H1 (cell line): ENCODE measurements at regions not wholly inside any gene's neighbourhood (a gene's known extent, or its start where the extent isn't known, plus 50 kb on each side); places are given as distances from the start of the nearest gene placed in this dataset.

ENCODE experiments used
- ASH2L ChIP-seq: fragments of 200-600, 300-600 bp; sonication (generic); IDR thresholded peaks from one replicate; pipeline ENCODE4 v1.7.1; 2017; ENCODE audit warnings: low read length
- CHD2 ChIP-seq: IDR thresholded peaks from 2 replicates; pipeline ENCODE4 v1.6.1; 2012; ENCODE audit warnings: low read length, improper control_type of control experiment
- TEAD4 ChIP-seq: IDR thresholded peaks from 2 replicates; pipeline ENCODE4 v1.6.1; 2012; ENCODE audit warnings: low read depth, low read length, inconsistent platforms, mixed read lengths
- TF ChIP-seq, protein P1 (sequence below): fragments of 300-600 bp; sonication (generic); IDR thresholded peaks from 2 replicates; pipeline ENCODE4 v1.7.1; 2012; ENCODE audit warnings: low read length, moderate library complexity, mild to moderate bottlenecking, inconsistent platforms; ENCODE audit not compliant: insufficient replicate concordance

GRCh38 chr2:123747326-123747725 is 277.8 kb upstream of the CNTNAP5 start (continued):
- TF ChIP-seq, protein P1, sequence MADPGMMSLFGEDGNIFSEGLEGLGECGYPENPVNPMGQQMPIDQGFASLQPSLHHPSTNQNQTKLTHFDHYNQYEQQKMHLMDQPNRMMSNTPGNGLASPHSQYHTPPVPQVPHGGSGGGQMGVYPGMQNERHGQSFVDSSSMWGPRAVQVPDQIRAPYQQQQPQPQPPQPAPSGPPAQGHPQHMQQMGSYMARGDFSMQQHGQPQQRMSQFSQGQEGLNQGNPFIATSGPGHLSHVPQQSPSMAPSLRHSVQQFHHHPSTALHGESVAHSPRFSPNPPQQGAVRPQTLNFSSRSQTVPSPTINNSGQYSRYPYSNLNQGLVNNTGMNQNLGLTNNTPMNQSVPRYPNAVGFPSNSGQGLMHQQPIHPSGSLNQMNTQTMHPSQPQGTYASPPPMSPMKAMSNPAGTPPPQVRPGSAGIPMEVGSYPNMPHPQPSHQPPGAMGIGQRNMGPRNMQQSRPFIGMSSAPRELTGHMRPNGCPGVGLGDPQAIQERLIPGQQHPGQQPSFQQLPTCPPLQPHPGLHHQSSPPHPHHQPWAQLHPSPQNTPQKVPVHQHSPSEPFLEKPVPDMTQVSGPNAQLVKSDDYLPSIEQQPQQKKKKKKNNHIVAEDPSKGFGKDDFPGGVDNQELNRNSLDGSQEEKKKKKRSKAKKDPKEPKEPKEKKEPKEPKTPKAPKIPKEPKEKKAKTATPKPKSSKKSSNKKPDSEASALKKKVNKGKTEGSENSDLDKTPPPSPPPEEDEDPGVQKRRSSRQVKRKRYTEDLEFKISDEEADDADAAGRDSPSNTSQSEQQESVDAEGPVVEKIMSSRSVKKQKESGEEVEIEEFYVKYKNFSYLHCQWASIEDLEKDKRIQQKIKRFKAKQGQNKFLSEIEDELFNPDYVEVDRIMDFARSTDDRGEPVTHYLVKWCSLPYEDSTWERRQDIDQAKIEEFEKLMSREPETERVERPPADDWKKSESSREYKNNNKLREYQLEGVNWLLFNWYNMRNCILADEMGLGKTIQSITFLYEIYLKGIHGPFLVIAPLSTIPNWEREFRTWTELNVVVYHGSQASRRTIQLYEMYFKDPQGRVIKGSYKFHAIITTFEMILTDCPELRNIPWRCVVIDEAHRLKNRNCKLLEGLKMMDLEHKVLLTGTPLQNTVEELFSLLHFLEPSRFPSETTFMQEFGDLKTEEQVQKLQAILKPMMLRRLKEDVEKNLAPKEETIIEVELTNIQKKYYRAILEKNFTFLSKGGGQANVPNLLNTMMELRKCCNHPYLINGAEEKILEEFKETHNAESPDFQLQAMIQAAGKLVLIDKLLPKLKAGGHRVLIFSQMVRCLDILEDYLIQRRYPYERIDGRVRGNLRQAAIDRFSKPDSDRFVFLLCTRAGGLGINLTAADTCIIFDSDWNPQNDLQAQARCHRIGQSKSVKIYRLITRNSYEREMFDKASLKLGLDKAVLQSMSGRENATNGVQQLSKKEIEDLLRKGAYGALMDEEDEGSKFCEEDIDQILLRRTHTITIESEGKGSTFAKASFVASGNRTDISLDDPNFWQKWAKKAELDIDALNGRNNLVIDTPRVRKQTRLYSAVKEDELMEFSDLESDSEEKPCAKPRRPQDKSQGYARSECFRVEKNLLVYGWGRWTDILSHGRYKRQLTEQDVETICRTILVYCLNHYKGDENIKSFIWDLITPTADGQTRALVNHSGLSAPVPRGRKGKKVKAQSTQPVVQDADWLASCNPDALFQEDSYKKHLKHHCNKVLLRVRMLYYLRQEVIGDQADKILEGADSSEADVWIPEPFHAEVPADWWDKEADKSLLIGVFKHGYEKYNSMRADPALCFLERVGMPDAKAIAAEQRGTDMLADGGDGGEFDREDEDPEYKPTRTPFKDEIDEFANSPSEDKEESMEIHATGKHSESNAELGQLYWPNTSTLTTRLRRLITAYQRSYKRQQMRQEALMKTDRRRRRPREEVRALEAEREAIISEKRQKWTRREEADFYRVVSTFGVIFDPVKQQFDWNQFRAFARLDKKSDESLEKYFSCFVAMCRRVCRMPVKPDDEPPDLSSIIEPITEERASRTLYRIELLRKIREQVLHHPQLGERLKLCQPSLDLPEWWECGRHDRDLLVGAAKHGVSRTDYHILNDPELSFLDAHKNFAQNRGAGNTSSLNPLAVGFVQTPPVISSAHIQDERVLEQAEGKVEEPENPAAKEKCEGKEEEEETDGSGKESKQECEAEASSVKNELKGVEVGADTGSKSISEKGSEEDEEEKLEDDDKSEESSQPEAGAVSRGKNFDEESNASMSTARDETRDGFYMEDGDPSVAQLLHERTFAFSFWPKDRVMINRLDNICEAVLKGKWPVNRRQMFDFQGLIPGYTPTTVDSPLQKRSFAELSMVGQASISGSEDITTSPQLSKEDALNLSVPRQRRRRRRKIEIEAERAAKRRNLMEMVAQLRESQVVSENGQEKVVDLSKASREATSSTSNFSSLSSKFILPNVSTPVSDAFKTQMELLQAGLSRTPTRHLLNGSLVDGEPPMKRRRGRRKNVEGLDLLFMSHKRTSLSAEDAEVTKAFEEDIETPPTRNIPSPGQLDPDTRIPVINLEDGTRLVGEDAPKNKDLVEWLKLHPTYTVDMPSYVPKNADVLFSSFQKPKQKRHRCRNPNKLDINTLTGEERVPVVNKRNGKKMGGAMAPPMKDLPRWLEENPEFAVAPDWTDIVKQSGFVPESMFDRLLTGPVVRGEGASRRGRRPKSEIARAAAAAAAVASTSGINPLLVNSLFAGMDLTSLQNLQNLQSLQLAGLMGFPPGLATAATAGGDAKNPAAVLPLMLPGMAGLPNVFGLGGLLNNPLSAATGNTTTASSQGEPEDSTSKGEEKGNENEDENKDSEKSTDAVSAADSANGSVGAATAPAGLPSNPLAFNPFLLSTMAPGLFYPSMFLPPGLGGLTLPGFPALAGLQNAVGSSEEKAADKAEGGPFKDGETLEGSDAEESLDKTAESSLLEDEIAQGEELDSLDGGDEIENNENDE = no peak
- no peak for TF ChIP-seq ASH2L
- TF ChIP-seq CHD2 = no peak
- TF ChIP-seq TEAD4 = no peak
- TF ChIP-seq, all 59 proteins: peak for 0
